Kidney (tissue), 13 donors: ENCODE measurements at regions not wholly inside any gene's neighbourhood (a gene's known extent, or its start where the extent isn't known, plus 50 kb on each side); places are given as distances from the start of the nearest gene placed in this dataset.
A peak's percentile ranks its signal among the peaks of the same experiment; 100 is the strongest.

ENCODE experiments used
- DNase-seq, 5 donors: peaks; one replicate each; pipeline ENCODE4 v3.0.0-alpha.2; 2013 to 2020
- FAIRE-seq: peaks from 2 replicates; lab custom pipeline; 2012; peaks lifted over from hg19 to GRCh38; lab: Jason Lieb, UNC
- H3K27ac ChIP-seq, 2 donors: one replicate each; pipeline ENCODE4 v1.7.0; 2013; ENCODE audit warnings: low read depth in 2 of 2, low read length in 2 of 2, inconsistent platforms in 1 of 2
- H3K27me3 ChIP-seq: one replicate; pipeline ENCODE4 v1.7.1; 2013; ENCODE audit warnings: low read length, inconsistent platforms; ENCODE audit not compliant: control insufficient read depth, insufficient read depth
- H3K36me3 ChIP-seq, 3 donors: one replicate each; pipeline versions ENCODE4 v1.7.0 to v1.7.1; 2013; ENCODE audit warnings: low read length in 3 of 3, control low read depth in 1 of 3, inconsistent platforms in 1 of 3; ENCODE audit not compliant: insufficient read depth in 3 of 3, control insufficient read depth in 2 of 3
- H3K4me1 ChIP-seq, 3 donors: one replicate each; pipeline versions ENCODE4 v1.7.0 to v1.7.1; 2013; ENCODE audit warnings: low read length in 3 of 3, inconsistent platforms in 1 of 3, low read depth in 1 of 3; ENCODE audit not compliant: control insufficient read depth in 2 of 3, insufficient read depth in 2 of 3
- H3K4me3 ChIP-seq, 3 donors: one replicate each; pipeline versions ENCODE4 v1.7.0 to v1.8.1; 2013; ENCODE audit warnings: low read length in 3 of 3, control low read depth in 1 of 3, inconsistent platforms in 1 of 3
- H3K9ac ChIP-seq, 3 donors: one replicate each; pipeline versions ENCODE4 v1.7.0 to v1.7.1; 2013; ENCODE audit warnings: low read length in 3 of 3, control low read depth in 1 of 3, inconsistent platforms in 1 of 3
- H3K9me3 ChIP-seq, 3 donors: one replicate each; pipeline versions ENCODE4 v1.7.0 to v1.7.1; 2013; ENCODE audit warnings: low read length in 3 of 3, control low read depth in 1 of 3, inconsistent platforms in 1 of 3; ENCODE audit not compliant: control insufficient read depth in 2 of 3, insufficient read depth in 1 of 3
- CTCF ChIP-seq: IDR thresholded peaks from 3 replicates; pipeline ENCODE4 v1.5.1; 2012; ENCODE audit warnings: mild to moderate bottlenecking, moderate library complexity, borderline replicate concordance; ENCODE audit not compliant: insufficient read depth; ENCODE audit errors: extremely low read depth
- intact Hi-C: fragments of 100-400 bp; cut with DNase I; formaldehyde crosslinking; loops from one replicate; pipeline ENCODE4 v1.11.1; 2022
- donor health status: control.
- donor health status: control.
- donor health status: control.
- donor health status: control.
- donor health status: control.
- donor health status: DM: yes; HTN: yes; CAD: no.
- donor health status: Normal renal cell carcinoma (clear cell type).

DNA sequence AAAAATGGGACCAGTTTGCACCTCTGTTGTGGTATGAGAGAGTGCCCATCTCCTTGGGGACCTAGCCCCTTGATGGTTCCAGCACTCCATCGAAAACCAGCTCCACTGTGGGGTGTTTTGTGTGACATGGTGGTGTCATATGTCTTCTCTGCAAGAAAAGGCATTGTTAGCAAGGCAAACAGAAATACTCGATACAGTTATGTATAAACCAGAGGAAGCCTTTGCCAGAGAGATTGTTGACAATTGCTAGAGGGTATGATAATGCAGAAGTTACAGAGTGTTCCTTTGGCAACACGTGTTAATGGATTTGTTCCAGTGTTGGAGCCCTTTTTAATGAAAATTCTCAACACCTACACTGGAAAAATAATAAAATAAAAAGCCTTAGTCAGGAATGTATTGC is 270.4 kb upstream of the DMRT1 start:
- DNase-seq (no peak), FAIRE-seq (peak; percentile 76)
- H3K9me3 ChIP-seq = no peaks in the 10 kb centered on the region

DNA sequence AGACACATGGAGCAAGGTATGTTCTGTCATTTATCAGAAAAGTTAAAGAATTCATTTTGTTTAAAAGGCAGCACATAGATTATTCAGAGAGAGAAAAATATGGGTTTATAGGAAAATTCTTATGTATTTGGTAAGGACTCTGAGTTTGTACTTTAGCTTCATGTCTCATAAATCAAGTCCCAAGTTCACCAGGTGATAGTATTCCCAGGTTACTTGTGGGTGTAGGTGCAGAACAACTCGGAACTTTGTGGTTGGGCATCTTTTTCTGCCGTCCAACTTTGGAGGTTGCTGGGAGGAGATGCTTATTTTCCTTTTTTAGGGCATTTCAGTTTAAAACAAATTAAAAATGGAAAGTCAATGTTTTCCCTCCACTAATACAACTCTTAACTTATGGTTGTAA is 269.8 kb upstream of the DMRT1 start:
- H3K27ac ChIP-seq = peak overlapping the region; percentile 69 to 76
- peak overlapping the region in 1 of 3 donors; percentile 36 for H3K9ac ChIP-seq
- no peaks in the 10 kb centered on the region for H3K36me3 ChIP-seq
- H3K4me3 ChIP-seq = peak overlapping the region in 2 of 3 donors; percentile 9 to 28
- no peak for TF ChIP-seq CTCF
- DNase-seq = no peak
- intact Hi-C loops = no loop called here
- FAIRE-seq = no peak
- no peaks in the 10 kb centered on the region for H3K27me3 ChIP-seq
- H3K9me3 ChIP-seq = no peaks in the 10 kb centered on the region
- H3K4me1 ChIP-seq = peaks cover 0 to 13% (median 0%) of the 10 kb centered on the region in 3 donors

More for the DNA sequence above, 270.4 kb upstream of the DMRT1 start:
- no peaks in the 10 kb centered on the region for H3K36me3 ChIP-seq
- peaks cover 0 to 13% (median 0%) of the 10 kb centered on the region in 3 donors for H3K4me1 ChIP-seq
- peak overlapping the region; percentile 32 to 67 for H3K27ac ChIP-seq
- no peak overlapping the region for H3K9ac ChIP-seq
- no peak for TF ChIP-seq CTCF
- intact Hi-C loops = no loop called here
- H3K27me3 ChIP-seq = no peaks in the 10 kb centered on the region
- H3K4me3 ChIP-seq = peak overlapping the region in 2 of 3 donors; percentile 31 to 44

DNA sequence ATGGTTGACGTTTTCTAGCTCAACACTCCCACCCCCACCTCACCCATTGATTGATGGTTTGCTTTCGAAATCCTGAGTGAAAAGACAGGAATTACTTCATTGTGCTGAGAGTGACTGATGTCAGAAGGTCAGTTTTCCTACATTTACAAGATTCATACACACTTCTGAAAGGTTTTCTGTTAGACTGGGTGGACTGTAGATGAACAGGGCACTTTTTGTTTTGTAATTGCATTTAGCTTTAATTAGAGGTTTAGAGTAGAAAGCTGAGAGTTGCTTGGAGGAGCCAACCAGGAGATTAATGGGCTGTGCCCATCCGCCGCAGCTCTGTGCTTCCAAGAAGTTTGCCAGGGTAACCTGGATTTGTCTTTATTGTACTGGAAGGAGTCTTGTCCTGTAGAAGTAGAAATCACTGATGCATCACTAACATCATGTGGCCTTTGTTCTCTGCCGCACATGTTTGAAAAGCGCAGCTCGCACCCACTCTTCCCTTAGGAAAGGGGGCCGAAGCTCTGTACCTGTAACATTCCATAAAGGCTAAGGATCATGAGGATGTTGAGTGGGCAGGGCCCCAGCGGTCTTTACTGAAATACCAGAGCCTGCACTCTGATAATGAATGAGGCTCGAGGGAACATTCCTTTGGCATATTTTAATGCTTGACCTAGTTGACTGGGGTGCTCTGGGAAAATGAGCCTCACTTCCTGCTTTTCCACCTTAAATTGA is 267.6 kb upstream of the DMRT1 start:
- intact Hi-C loops = no loop called here
- no peak for TF ChIP-seq CTCF
- Histone ChIP-seq H3K9ac (peak overlapping the region in 1 of 3 donors; percentile 28), H3K27me3 (no peaks in the 10 kb centered on the region), H3K4me3 (peak overlapping the region in 1 of 3 donors; percentile 32), H3K27ac (peak overlapping the region; percentile 56 to 65), H3K4me1 (peaks cover 0 to 11% (median 0%) of the 10 kb centered on the region in 3 donors), H3K36me3 (no peaks in the 10 kb centered on the region), H3K9me3 (no peaks in the 10 kb centered on the region)
- DNase-seq (peak in 4 of 5 donors; percentile 70 to 92 (median 82)), FAIRE-seq (no peak)
